Ascending aorta (tissue), 2 donors: ENCODE measurements at regions not wholly inside any gene's neighbourhood (a gene's known extent, or its start where the extent isn't known, plus 50 kb on each side); places are given as distances from the start of the nearest gene placed in this dataset.

Source experiments
- DNase-seq, 2 donors: peaks; one replicate each; pipeline ENCODE4 v3.0.0-alpha.2; 2019; ENCODE audit warnings: low spot score in 2 of 2
- H3K27ac ChIP-seq, 2 donors: fragments of 200-600 bp; sonication (generic); one replicate each; pipeline ENCODE4 v1.5.1; 2016 to 2017; ENCODE audit warnings: mild to moderate bottlenecking in 1 of 2
- H3K27me3 ChIP-seq: fragments of 200-600 bp; sonication (generic); one replicate; pipeline ENCODE4 v1.5.1; 2017
- H3K36me3 ChIP-seq, 2 donors: fragments of 200-600 bp; sonication (generic); one replicate each; pipeline ENCODE4 v1.5.1; 2016
- H3K4me1 ChIP-seq, 2 donors: fragments of 200-600 bp; sonication (generic); one replicate each; pipeline ENCODE4 v1.5.1; 2016 to 2017; ENCODE audit warnings: mild to moderate bottlenecking in 1 of 2
- H3K4me3 ChIP-seq, 2 donors: fragments of 200-600 bp; sonication (generic); one replicate each; pipeline ENCODE4 v1.5.1; 2016 to 2017; ENCODE audit warnings: mild to moderate bottlenecking in 1 of 2
- H3K9me3 ChIP-seq, 2 donors: fragments of 200-600 bp; sonication (generic); one replicate each; pipeline ENCODE4 v1.5.1; 2016
- CTCF ChIP-seq, 3 experiments: fragments of 200-600 bp in 2 of 3; fragments of 450-650 bp in 1 of 3; sonication (generic) in 2 of 3; IDR thresholded peaks; one replicate each; pipeline ENCODE4 v1.5.1; 2016 to 2019; ENCODE audit warnings: antibody characterized with exemption in 3 of 3, mild to moderate bottlenecking in 1 of 3, moderate library complexity in 1 of 3
- intact Hi-C: fragments of 100-400 bp; cut with DNase I; formaldehyde crosslinking; loops from one replicate; pipeline ENCODE4 v1.15.1; 2023

- no peak overlapping the region for H3K4me3 ChIP-seq
- no peaks in the 10 kb centered on the region for H3K4me1 ChIP-seq
- DNase-seq, result no peak
- intact Hi-C loops, result no loop called here
- TF ChIP-seq CTCF (IDR thresholded peaks at IDR 0.05), result no peak
- no peak overlapping the region for H3K27ac ChIP-seq
- H3K27me3 ChIP-seq, result no peaks in the 10 kb centered on the region
- no peaks in the 10 kb centered on the region for H3K9me3 ChIP-seq
- H3K36me3 ChIP-seq, result no peaks in the 10 kb centered on the region
These were observed 654.1 kb downstream of the EDEM1 start for GRCh38 chr3:5841599-5841998.

GRCh38 chr3:5846261-5846660 lies 658.8 kb downstream of the EDEM1 start:
- H3K9me3 ChIP-seq, result no peaks in the 10 kb centered on the region

GRCh38 chr3:5861151-5861550 lies 673.6 kb downstream of the EDEM1 start:
- no peak overlapping the region for H3K4me3 ChIP-seq
- H3K27me3 ChIP-seq, result no peaks in the 10 kb centered on the region
- no peak for TF ChIP-seq CTCF (IDR thresholded peaks at IDR 0.05)
- H3K27ac ChIP-seq, result no peak overlapping the region
- intact Hi-C loops, result no loop called here
- no peak for DNase-seq
- no peaks in the 10 kb centered on the region for H3K36me3 ChIP-seq
- H3K4me1 ChIP-seq, result no peaks in the 10 kb centered on the region
- H3K9me3 ChIP-seq, result no peaks in the 10 kb centered on the region

More at GRCh38 chr3:5846261-5846660, 658.8 kb downstream of the EDEM1 start:
- DNase-seq, result no peak
- Histone ChIP-seq H3K27ac (no peak overlapping the region), H3K4me3 (no peak overlapping the region), H3K27me3 (no peaks in the 10 kb centered on the region), H3K4me1 (no peaks in the 10 kb centered on the region), H3K36me3 (no peaks in the 10 kb centered on the region)
- intact Hi-C loops, result no loop called here
- TF ChIP-seq CTCF (IDR thresholded peaks at IDR 0.05), result no peak

GRCh38 chr3:5874931-5875341 lies 687.4 kb downstream of the EDEM1 start:
- DNase-seq, result no peak
- H3K4me3 ChIP-seq, result no peak overlapping the region
- intact Hi-C loops, result no loop called here

GRCh38 chr3:5888851-5889250 lies 701.3 kb downstream of the EDEM1 start:
- Histone ChIP-seq H3K27me3 (no peaks in the 10 kb centered on the region), H3K36me3 (no peaks in the 10 kb centered on the region), H3K9me3 (no peaks in the 10 kb centered on the region), H3K4me1 (no peaks in the 10 kb centered on the region), H3K4me3 (no peak overlapping the region), H3K27ac (no peak overlapping the region)
- no peak for TF ChIP-seq CTCF (IDR thresholded peaks at IDR 0.05)
- DNase-seq, result no peak
- intact Hi-C loops, result no loop called here

More at GRCh38 chr3:5874931-5875341, 687.4 kb downstream of the EDEM1 start:
- H3K36me3 ChIP-seq, result no peaks in the 10 kb centered on the region
- no peaks in the 10 kb centered on the region for H3K27me3 ChIP-seq
- H3K27ac ChIP-seq, result no peak overlapping the region
- H3K4me1 ChIP-seq, result no peaks in the 10 kb centered on the region
- no peaks in the 10 kb centered on the region for H3K9me3 ChIP-seq
- no peak for TF ChIP-seq CTCF (IDR thresholded peaks at IDR 0.05)

- no peak for DNase-seq
- Histone ChIP-seq H3K4me3 (no peak overlapping the region), H3K27ac (no peak overlapping the region), H3K9me3 (no peaks in the 10 kb centered on the region), H3K4me1 (no peaks in the 10 kb centered on the region), H3K27me3 (no peaks in the 10 kb centered on the region), H3K36me3 (no peaks in the 10 kb centered on the region)
- no peak for TF ChIP-seq CTCF (IDR thresholded peaks at IDR 0.05)
- intact Hi-C loops, result no loop called here
These were observed 701.9 kb downstream of the EDEM1 start for GRCh38 chr3:5889374-5889773.
